ENCODE measurements at regions not wholly inside any gene's neighbourhood (a gene's known extent, or its start where the extent isn't known, plus 50 kb on each side); places are given as distances from the start of the nearest gene placed in this dataset.
"Not testable (repeated sequence)": the region's sequence is repeated elsewhere in the genome, so short reads cannot be mapped to it uniquely, and the experiment has no call there.

DNA sequence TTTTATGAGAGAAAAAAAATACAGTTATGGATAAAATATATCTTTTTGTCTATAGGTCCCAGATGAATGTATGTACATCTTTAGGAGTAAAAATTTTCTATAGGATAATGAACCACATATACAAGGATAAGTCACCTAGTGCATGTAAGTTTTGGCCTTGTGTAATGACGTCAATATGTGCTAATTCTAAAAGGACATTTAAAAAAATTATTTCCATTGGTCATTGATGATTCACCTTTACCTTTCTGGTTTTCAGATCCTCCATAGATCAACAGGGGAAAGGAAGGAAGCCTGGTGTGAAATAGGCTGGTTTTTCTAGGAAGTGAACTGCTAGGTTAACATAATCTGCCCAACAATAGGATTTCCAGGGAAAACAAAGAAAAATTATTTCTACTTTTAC lies 684.3 kb upstream of the SOX9 start:
- DNase-seq (ENCODE audit: low read depth), result no peak

DNA sequence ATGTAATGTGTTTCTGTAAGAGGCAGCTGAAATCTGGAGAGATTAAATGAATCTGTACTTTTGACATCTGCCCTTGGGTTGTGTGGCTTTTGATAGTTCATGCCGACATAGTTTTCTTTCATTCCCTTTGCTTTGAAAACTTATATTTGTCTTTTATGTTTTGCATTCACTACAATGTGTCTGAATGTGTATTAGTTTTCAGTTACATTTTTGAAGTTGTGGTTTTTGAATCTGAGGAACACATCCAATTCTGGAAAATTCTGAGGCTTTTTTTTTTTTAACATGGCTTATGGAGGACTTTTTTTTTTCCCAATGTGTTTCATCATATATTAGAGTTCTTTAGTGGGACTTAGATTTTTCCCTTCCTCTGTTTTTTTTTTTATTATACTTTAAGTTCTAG lies 683.7 kb upstream of the SOX9 start:
- DNase-seq (ENCODE audit: low read depth), result peak; percentile 23

DNA sequence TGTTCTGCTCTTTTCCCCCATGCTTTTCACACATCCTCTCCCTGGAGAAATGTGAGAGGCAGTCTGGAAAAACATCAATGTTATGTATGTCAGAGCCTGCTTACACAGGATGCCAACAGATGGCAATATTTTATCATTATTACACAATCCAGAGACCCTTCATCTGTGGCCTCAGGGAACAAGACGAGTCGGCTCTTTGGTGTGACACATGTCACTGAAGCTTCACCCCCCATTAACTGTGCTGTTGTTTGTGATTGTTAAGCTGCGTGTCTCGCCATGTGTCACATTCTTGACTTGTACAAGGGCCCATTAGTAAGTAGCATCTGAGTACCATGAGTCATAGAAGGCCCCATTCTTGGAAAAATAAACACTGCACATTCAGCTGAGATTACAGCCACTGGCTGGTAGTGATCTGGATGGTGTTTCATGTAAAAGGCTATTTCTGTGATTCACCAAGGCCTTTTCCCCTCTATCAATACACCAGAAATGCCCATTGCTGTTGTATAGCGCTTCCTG lies 682.1 kb upstream of the SOX9 start:
- peak; percentile 96 for DNase-seq (ENCODE audit: low read depth)

DNA sequence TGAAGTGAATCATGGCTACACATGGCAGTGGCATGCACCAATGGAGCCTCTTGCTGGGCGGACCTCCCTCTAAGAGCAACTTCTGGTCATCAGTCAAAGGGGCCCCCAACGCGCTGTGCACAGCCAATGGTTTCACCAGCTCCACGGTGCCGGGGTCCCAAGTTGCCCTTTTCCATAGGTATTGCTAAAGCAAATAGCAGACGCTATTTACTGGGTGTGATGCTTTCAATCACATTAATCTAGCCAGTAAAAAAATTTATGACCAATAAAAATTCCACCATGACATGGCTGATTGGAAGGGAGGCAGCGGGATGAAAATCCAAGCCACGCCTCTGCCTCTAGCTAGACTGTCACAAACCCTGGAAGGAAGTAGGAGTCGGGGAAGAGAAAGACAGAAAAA lies 680.3 kb upstream of the SOX9 start:
- no peak for DNase-seq (ENCODE audit: low read depth)

DNA sequence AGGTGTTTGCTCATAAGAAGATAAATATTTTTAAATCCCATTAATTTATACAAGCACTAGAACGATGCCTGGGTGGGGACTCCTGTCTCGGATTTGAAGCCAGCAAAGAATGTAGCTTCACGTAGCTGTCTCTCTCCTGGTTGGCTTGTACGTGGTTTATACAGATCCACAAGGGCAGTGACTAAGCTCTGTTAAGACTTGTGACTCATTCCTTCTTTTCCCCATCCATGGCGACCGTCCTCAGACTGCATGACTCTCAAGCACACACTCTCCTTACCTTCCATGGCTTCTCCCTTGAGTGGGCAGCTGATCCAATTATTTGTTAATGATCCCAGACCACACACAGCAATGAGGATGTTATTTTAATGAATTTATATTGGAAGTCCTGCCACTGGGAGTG lies 679.7 kb upstream of the SOX9 start:
- DNase-seq (ENCODE audit: low read depth), result peak; percentile 94

DNA sequence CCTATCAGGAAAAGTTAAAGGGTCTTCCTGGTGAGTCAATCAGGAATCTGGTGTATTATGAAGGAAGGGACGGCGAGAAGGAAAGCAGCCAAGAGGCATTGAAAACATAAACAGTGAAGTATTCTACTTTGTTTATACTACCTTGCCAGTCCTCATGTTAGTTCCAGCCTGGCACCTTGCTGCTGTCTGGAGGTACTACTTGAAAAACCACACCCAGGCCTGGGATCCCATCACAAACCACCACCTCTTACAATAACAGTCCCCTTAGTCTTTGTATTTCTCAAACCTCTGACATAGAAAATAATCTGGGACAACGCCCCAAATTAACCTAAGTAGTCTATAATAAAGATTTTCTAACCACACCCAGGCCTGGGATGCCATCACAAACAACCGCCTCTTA lies 676.7 kb upstream of the SOX9 start:
- peak; percentile 14 for DNase-seq (ENCODE audit: low read depth)

DNA sequence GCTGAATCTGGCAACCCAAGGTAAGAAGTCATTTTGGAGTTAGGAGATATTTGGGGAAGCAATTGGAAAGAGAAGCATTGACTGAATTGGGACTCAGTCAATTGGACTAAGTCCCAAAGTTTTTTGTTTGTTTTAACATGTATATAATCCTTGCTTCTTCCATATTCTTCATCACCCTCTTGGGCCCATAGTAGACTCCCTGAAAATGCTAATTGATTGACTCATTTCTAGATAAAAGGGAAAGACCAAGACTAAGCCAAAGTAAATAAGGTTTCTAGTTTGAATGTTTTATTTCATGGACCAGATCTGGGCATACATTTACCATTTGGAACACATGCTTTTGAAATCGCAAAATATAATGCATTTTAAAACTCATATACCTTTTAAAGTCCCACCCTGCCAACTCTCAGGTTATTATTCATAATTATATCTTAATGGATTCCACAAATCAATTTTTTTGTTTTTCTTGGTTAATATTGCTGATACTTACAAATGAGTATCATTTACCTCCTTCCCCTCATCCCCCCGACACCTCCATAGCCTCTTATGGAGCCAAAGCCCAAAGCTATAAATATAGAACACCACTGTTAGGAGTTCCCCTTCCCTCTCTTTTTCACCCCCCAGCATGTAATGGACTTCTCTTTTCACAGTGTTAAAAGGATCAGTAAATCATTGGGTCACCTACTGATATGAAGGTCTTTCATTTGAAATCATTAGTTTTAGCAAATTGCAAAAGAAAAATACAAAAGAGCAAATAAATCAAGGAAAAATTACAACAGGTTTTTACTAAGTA lies 674.0 kb upstream of the SOX9 start:
- no peak for DNase-seq (ENCODE audit: low read depth)

DNA sequence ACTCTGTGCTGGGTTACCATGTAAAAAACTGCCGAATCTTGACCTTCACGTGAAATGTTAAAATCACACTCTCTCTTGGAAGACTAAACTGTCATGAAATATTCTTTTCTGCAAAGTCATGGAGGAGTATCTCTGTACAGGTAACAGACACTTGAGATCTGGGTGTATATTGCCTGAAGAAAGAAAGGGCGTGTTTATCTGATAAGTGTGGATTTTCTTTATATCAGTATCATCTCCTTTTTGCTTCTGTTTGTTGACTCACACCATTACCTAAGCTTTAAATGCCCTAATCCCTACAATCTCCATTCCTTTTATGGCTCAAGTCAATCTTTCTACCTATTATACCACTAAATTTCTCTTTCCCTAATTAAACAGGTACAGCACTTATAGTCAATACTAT lies 673.2 kb upstream of the SOX9 start:
- DNase-seq (ENCODE audit: low read depth), result no peak

DNA sequence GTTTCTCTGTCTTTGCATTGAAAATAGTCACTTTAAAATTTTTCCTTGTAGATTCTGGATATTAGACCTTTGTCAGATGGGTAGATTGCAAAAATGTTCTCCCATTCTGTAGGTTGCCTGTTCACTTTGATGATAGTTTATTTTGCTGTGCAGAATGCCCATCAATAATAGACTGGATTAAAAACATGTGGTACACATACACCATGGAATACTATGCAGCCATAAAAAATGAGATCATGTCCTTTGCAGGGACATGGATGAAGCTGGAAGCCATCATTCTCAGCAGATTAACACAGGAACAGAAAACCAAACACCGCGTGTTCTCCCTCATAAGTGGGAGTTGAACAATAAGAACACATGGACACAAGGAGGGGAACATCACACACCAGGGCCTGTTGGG lies 670.2 kb upstream of the SOX9 start:
- not testable (repeated sequence) for DNase-seq (ENCODE audit: low read depth)

DNA sequence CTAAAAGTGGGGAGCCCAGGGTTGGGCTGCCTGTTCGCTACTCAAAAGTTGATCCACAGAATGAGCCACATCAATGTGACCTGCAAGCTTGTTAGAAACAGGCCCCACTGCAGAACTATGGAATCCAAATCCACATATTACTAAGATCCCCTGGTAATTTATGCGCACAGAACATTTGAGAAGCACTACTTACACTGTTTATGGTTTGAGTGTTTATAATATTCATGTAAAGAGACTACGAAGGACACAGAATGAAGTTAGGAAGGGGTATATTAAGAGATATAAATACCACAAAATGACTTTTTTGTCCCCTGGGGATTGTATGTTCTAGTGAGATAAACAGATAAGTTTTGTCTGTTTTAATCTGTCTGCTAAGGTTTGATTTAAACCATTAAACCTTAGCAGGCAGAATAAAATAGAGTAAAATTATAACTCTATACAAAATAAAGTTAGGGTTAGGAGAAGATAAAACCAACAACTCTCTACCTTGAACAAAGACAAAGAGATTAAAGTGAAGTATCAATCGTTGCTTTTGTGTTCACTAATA lies 666.9 kb upstream of the SOX9 start:
- DNase-seq (ENCODE audit: low read depth), result no peak

DNA sequence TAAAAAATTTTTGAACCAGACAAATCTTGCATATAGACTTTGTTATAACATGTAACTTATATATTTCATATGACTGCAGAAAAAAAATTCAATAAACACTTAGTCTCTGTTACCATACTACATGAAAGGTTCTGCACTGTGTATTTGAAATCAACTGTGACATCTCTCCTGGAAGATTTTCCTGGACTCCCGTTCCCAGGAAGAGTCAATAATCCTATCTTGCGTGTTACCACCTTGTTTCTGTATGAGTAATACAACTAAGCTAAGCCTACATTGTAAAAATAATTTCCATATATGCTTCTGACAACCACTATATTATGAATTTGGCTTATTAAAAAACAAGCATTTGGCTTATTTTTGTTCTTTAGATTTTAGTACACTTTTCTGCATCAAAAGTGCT lies 665.6 kb upstream of the SOX9 start:
- no peak for DNase-seq (ENCODE audit: low read depth)

DNA sequence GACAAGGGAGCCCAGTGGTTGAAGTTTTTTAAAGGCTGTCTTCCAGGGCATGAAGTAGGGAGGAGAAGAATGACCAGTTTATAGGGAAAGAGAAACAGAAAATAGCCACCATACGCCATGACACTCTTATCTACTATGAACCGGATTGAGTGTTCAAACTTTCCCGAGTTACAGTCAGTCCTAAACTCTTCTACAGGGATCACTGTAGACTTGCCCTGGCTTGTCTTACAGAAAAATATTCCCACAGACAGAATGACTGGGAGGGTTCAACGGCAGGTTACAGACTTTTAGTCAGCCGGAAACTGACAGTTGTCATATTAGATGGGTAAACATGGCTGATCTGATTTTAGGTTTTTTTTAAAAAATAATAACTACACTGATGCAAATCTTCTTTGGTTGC lies 662.5 kb upstream of the SOX9 start:
- DNase-seq (ENCODE audit: low read depth), result peak; percentile 35

DNA sequence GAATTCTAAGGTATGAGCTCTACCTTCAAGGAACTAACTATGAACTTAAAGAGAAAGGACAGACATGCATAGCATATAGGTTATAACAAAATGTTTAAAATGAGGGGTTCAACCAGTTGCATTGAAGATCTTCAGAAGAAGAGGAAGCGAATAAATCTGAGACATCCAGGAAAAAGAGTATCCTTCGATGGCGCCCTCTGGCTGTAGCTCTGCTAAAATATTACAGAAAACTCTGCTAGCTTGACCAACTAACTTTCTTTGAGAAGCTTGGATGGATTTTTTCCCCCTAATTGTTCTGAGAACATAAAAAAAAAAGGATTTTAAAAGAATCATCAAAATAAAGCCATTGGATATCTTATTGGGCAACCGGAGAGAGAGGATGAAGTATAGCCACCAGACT lies 659.9 kb upstream of the SOX9 start:
- DNase-seq (ENCODE audit: low read depth), result peak; percentile 50

DNA sequence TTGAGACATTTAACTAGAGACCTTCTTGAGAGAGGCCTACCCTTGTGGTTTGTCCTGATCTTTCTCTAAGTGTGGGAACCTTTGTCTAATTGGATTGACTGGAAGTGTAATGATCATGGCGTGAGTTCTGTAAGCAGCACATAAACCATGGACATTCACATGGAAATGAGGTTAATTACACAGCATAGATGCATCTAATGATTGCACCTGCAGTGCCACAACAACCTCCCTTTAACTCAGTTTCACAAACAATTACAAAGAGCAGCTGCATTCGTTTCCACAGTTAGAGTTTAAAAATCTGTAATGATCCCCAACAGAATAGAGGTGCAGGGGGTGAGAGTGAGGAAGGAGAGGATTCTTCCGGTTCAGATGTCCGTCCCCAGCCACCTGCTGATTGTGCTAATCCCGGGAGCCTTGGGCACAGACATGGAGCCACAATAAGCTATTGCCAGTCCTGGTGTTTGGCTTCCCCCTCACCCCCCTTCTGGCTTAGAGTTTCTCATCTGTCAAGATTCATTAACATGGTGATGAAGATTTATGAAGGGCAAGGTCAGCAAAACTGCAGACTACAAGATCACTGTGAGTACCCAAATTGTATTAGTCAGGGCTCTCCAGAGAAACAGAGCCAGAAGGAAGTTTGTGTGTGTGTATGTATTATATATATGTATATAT lies 659.2 kb upstream of the SOX9 start:
- DNase-seq (ENCODE audit: low read depth), result no peak

DNA sequence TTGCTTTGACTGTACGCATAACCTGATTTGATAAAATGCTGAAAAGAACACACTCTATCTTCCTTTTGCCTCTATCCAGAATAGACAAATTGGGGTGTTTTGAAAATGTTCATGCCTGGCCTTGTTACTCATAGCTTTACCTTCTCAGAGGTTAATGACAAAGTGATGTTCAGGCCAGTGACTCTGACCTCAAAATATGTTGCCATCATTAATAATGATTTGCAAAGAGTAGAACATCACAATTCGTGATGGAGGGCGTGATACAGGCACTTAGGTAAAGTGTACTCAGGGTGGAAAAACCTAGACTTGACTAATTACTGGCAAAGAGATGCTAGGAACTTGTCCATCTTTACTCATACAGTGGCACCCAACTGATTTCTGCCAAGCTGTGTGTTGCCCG lies 656.6 kb upstream of the SOX9 start:
- DNase-seq (ENCODE audit: low read depth), result no peak

DNA sequence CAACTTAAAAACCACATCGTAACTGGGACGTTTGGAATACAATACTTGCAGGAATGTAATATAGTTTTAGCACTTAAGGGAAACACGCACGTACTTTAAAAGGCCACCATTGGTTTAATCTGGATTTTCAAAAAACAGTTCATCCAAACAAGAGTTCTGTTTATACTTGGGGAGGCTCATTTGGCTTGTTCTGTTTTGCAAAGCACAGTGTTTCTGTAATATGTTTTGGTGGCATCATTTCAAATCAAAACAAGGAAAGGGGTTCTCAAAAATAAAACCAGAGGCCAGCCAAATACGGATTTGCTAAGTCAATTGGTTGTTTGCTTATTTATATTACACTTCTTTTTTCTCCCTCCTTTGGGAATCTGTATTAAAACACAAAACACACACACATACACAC lies 656.1 kb upstream of the SOX9 start:
- DNase-seq (ENCODE audit: low read depth), result no peak

DNA sequence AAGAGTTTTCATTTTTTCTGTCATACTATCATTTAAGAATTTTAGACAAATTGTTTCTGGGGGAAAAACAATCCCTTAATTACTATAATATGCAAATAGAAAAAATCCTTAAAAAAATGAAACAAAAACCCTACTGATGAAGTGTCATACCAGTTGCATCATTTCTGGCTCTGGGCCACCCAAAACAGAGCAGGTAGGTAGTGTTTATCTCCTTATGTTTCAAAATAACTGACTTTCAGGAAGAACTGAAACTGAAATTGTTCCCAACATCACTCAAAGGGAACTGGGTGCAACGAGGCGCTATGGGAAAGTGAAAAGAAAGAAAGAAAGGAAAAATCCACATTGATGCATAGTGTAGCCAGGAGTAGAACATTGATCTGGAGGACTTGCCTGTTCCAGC lies 653.1 kb upstream of the SOX9 start:
- DNase-seq (ENCODE audit: low read depth), result no peak

DNA sequence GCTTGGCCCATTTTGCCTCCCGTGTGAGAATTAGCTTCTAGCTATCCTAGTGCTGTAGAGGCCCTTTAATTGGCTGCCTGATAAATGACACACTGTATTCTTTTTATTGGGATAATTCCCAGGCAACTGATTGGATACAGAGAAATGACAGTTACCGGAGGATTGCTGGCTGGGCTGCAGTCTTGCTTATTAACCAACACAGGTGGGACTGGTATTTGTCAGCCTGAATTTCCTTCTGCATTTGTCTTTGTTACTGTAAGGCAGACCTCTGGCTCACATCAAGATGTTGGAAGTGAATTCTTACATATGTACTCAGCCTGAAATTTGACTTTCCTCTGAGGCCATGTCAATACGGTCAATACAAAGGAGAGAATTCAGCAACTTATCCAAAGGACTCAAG lies 650.8 kb upstream of the SOX9 start:
- no peak for DNase-seq (ENCODE audit: low read depth)

DNA sequence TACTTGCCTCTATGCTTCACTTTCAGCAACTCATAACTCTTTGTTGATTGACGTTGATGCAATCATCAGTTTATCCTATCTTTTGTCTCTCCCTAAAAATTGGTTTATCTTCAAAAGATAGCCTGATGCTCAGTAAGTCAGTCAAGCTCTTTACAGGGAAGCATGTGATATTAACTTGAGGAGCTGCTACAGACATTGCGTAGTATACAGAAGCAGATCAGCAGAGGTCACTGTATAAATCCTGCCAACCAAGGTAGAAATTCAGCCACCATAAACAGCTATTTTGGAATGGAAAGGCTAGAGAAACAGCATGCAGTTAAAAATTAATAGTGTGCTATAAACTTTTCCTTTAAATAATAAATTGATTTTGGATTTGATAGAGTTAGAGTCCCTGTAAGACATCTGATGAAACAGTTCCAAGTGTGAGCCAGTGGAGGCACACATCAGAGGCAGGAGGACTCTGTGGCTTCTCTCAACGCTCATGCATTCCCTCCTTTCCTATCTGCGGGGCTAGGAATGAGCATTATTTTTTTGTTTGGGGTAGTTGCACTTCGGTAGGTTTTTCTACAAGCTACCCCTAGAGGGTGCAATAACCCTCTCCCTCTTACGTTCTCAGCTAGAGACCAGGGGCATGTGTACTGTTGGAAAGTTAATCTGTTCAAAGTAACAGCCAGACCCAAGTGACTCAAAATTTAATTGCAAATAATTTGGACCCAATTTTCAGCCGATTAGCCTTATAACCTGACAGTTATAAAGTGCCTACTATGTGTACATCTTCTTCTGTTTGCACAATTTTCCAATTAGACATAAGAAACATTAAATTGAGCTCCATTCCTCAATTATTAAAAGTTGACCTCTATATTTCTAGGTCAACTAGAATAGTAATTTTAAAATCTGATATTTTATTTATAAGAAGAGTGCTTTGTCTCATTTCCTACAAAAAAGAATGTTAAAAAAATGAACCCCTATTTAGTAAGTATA lies 647.7 kb upstream of the SOX9 start:
- DNase-seq (ENCODE audit: low read depth), result peak; percentile 57

DNA sequence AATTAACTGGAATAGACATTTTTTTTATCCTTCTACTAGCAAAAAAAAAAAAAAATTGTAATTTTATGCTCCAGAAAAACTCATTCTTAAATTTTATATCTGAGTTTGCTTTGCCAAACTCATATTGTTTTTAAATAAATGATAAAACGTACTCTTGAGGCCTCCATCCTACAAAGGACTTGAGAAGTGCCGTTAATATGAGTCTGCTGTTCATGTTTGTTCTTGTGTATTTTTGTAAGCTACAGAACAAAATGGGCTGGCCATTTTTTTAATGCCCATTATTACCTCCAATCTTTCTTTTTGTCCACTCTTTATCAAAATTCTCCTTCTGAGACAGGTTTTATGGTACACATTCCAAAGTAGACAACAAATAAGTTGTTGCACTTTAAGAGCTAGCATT lies 643.5 kb upstream of the SOX9 start:
- no peak for DNase-seq (ENCODE audit: low read depth)

DNA sequence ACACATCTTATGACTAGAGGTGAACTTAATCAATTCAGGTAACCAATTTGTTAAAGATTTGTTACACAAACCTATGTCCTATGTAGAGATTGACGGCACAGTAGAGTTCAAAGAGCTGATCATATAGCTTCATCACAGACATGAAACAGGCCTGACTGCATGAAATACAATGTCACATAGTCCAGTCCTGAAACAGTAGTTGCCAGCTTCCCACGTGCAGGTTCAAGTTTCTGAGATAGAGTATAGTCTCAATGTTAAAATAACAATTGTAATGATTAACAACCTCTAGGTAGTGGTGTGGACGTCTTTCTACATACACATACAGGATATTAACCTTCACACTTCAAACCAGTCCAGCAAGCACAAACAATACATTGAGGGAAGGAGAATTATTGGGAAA lies 640.7 kb upstream of the SOX9 start:
- DNase-seq (ENCODE audit: low read depth), result no peak

DNA sequence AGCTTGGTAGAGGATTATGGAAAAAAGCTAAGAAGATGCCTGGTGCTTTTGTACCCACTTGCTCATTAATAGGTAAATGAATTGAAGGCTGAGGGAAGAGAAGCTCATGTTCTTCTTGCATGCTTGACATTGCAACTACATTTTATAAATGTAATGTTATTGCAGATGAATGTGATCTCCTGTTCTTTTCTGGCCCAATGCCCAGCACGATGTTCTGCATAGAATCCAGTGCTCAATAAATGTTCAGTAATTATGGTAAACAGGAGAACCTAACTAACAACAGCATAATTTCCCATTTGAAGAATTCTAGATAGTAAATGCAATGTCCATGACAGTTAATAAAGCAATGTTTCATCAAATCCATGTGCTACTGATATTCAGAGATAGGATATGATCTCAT lies 638.2 kb upstream of the SOX9 start:
- peak; percentile 24 for DNase-seq (ENCODE audit: low read depth)

Measured in iris pigment epithelial cell (primary cell).